ENCODE measurements at regions not wholly inside any gene's neighbourhood (a gene's known extent, or its start where the extent isn't known, plus 50 kb on each side); places are given as distances from the start of the nearest gene placed in this dataset.

DNA sequence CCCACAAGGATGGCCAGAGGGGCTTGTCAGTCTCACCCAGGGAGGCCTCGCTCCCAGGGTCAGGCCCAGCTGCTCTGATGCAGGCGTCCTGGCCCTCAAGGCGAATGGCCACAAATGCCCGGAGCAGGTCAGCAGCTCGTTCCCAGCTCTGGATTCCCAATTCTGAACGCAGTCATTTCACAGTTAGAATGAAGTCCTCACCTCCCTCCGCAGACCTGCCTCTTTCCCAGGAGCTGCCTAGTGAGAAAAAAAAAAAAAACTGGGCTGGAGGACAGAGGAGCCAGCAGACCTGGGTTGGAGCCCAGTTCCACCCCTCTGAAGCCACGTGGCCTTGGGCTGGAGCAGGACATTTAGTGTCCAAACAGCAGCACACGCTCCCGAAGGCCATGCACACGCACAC lies 62.2 kb upstream of the DIO3 start:
- Histone ChIP-seq H3K4me3 (ENCODE audit: insufficient read depth, low read length, poor library complexity, severe bottlenecking) (no peak overlapping the region), H3K36me3 (ENCODE audit: low read length) (no peaks in the 10 kb centered on the region), H2AFZ (ENCODE audit: low read depth, low read length, severe bottlenecking) (no peak overlapping the region), H4K20me1 (ENCODE audit: low read depth, low read length) (no peaks in the 10 kb centered on the region), H3K79me2 (ENCODE audit: insufficient read depth, low read length) (no peaks in the 10 kb centered on the region), H3K9ac (ENCODE audit: low read length) (no peak overlapping the region), H3K9me2 (replicated peaks; ENCODE audit: insufficient read depth, low read length) (no peaks in the 10 kb centered on the region), H3K27me3 (ENCODE audit: low read length) (no peaks in the 10 kb centered on the region; the same call in 1 of the 2 replicates), H3F3A (ENCODE audit: insufficient read depth) (no peaks in the 10 kb centered on the region), H3K27ac (ENCODE audit: low read depth, low read length) (no peak overlapping the region), H3K4me2 (ENCODE audit: low read depth, low read length, poor library complexity, severe bottlenecking) (no peak overlapping the region), H3K9me3 (ENCODE audit: insufficient read depth, low read length) (no peaks in the 10 kb centered on the region)
- TF ChIP-seq, protein P1, sequence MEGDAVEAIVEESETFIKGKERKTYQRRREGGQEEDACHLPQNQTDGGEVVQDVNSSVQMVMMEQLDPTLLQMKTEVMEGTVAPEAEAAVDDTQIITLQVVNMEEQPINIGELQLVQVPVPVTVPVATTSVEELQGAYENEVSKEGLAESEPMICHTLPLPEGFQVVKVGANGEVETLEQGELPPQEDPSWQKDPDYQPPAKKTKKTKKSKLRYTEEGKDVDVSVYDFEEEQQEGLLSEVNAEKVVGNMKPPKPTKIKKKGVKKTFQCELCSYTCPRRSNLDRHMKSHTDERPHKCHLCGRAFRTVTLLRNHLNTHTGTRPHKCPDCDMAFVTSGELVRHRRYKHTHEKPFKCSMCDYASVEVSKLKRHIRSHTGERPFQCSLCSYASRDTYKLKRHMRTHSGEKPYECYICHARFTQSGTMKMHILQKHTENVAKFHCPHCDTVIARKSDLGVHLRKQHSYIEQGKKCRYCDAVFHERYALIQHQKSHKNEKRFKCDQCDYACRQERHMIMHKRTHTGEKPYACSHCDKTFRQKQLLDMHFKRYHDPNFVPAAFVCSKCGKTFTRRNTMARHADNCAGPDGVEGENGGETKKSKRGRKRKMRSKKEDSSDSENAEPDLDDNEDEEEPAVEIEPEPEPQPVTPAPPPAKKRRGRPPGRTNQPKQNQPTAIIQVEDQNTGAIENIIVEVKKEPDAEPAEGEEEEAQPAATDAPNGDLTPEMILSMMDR (IDR thresholded peaks at IDR 0.05; ENCODE audit: insufficient read depth, low read length, poor library complexity, severe bottlenecking), result no peak
- TF ChIP-seq EZH2phosphoT487 (conservative IDR thresholded peaks at IDR 0.05; ENCODE audit: low read length), result no peak

DNA sequence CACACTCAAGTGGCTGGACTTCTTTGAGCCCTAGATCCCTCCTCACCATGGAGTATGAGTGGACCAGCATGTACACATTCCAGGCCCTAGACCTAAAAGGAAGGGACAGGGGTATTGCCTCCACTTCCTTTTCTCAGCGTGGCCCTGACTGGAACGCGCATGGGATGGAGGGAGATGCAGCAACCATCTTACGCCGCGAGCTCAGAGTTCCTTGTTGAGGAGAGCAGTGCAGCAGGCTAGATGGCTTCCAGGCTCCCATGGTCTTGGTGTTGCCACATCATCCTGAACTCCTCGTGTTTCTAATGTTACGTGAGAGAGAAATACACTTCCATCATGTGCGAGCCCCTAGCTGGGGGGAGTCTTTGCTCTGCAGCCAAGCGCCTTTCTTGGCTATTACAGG lies 61.8 kb upstream of the DIO3 start:
- no peaks in the 10 kb centered on the region for H3K9me2 ChIP-seq (replicated peaks; ENCODE audit: insufficient read depth, low read length)
- no peak overlapping the region for H3K4me2 ChIP-seq (ENCODE audit: low read depth, low read length, poor library complexity, severe bottlenecking)
- no peak overlapping the region for H3K9ac ChIP-seq (ENCODE audit: low read length)
- TF ChIP-seq, protein P1 (IDR thresholded peaks at IDR 0.05; ENCODE audit: insufficient read depth, low read length, poor library complexity, severe bottlenecking), result no peak
- TF ChIP-seq EZH2phosphoT487 (conservative IDR thresholded peaks at IDR 0.05; ENCODE audit: low read length), result no peak
- no peaks in the 10 kb centered on the region for H4K20me1 ChIP-seq (ENCODE audit: low read depth, low read length)
- no peak overlapping the region for H3K27ac ChIP-seq (ENCODE audit: low read depth, low read length)
- H2AFZ ChIP-seq (ENCODE audit: low read depth, low read length, severe bottlenecking), result no peak overlapping the region
- H3K9me3 ChIP-seq (ENCODE audit: insufficient read depth, low read length), result no peaks in the 10 kb centered on the region
- H3K4me3 ChIP-seq (ENCODE audit: insufficient read depth, low read length, poor library complexity, severe bottlenecking), result no peak overlapping the region
- H3K79me2 ChIP-seq (ENCODE audit: insufficient read depth, low read length), result no peaks in the 10 kb centered on the region
- H3F3A ChIP-seq (ENCODE audit: insufficient read depth), result no peaks in the 10 kb centered on the region
- H3K36me3 ChIP-seq (ENCODE audit: low read length), result no peaks in the 10 kb centered on the region
- no peaks in the 10 kb centered on the region; the same call in 1 of the 2 replicates for H3K27me3 ChIP-seq (ENCODE audit: low read length)

DNA sequence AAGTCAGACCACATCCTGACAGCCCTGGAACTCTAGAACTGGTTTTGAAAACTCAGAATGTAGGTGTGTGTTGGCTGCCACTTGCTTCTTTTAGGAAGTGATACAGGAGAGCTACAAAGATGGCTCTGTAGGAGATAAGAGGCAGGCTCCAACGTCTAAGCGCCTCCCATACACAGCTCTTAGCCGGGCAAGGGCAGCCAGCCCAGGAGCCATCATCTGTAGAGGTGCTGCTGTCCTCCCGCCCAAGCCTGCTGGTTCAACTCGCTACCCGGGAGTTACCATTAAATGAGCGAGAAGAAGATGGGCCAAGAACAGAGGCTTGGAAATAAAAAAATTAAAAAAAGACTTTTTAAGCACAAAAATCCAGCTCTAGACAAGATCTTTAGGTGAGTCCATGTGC lies 61.2 kb upstream of the DIO3 start:
- no peaks in the 10 kb centered on the region for H3K9me3 ChIP-seq (ENCODE audit: insufficient read depth, low read length)
- H3K27ac ChIP-seq (ENCODE audit: low read depth, low read length), result no peak overlapping the region
- no peak overlapping the region for H3K4me3 ChIP-seq (ENCODE audit: insufficient read depth, low read length, poor library complexity, severe bottlenecking)
- no peaks in the 10 kb centered on the region for H3K9me2 ChIP-seq (replicated peaks; ENCODE audit: insufficient read depth, low read length)
- H3K27me3 ChIP-seq (ENCODE audit: low read length), result no peaks in the 10 kb centered on the region; the same call in 1 of the 2 replicates
- no peaks in the 10 kb centered on the region for H4K20me1 ChIP-seq (ENCODE audit: low read depth, low read length)
- no peaks in the 10 kb centered on the region for H3K36me3 ChIP-seq (ENCODE audit: low read length)
- H3F3A ChIP-seq (ENCODE audit: insufficient read depth), result no peaks in the 10 kb centered on the region
- no peak overlapping the region for H2AFZ ChIP-seq (ENCODE audit: low read depth, low read length, severe bottlenecking)
- no peak overlapping the region for H3K4me2 ChIP-seq (ENCODE audit: low read depth, low read length, poor library complexity, severe bottlenecking)
- no peak for TF ChIP-seq EZH2phosphoT487 (conservative IDR thresholded peaks at IDR 0.05; ENCODE audit: low read length)
- TF ChIP-seq, protein P1 (IDR thresholded peaks at IDR 0.05; ENCODE audit: insufficient read depth, low read length, poor library complexity, severe bottlenecking), result no peak
- no peak overlapping the region for H3K9ac ChIP-seq (ENCODE audit: low read length)
- no peaks in the 10 kb centered on the region for H3K79me2 ChIP-seq (ENCODE audit: insufficient read depth, low read length)
